ENCODE measurements at regions not wholly inside any gene's neighbourhood (a gene's known extent, or its start where the extent isn't known, plus 50 kb on each side); places are given as distances from the start of the nearest gene placed in this dataset.
A peak's percentile ranks its signal among the peaks of the same experiment; 100 is the strongest.

- TF ChIP-seq, protein P1, sequence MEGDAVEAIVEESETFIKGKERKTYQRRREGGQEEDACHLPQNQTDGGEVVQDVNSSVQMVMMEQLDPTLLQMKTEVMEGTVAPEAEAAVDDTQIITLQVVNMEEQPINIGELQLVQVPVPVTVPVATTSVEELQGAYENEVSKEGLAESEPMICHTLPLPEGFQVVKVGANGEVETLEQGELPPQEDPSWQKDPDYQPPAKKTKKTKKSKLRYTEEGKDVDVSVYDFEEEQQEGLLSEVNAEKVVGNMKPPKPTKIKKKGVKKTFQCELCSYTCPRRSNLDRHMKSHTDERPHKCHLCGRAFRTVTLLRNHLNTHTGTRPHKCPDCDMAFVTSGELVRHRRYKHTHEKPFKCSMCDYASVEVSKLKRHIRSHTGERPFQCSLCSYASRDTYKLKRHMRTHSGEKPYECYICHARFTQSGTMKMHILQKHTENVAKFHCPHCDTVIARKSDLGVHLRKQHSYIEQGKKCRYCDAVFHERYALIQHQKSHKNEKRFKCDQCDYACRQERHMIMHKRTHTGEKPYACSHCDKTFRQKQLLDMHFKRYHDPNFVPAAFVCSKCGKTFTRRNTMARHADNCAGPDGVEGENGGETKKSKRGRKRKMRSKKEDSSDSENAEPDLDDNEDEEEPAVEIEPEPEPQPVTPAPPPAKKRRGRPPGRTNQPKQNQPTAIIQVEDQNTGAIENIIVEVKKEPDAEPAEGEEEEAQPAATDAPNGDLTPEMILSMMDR (IDR thresholded peaks at IDR 0.05; ENCODE audit: low read depth, low read length, missing input control), result no peak
- TF ChIP-seq TAF1 (conservative IDR thresholded peaks at IDR 0.05) (no peak), EGR1 (IDR thresholded peaks at IDR 0.05; ENCODE audit: low read depth in 2 of 2) (no peak)
- TF ChIP-seq, protein P2, sequence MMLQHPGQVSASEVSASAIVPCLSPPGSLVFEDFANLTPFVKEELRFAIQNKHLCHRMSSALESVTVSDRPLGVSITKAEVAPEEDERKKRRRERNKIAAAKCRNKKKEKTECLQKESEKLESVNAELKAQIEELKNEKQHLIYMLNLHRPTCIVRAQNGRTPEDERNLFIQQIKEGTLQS (IDR thresholded peaks at IDR 0.05), result no peak
Observed at GRCh38 chr2:226529556-226529955, 270.1 kb downstream of the IRS1 start (continued).

DNA sequence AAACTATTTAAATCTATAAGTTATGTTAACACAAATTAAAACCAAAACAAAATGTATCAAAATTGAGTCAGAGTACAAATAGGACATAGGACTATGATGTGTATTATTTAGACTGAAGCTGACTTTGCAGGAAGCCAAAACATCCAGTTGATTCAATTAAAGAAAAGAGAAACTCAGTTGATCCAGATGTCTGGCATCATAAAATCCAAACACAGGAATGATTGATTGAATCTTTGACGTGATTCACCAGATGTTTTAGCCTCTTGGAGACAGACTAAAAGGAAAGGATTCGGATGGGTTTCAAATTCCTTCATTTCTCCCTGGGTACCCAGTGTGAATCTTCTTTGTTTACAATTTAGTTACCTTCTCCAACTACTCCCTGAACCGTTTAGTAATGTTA is 272.9 kb downstream of the IRS1 start:
- WGBS, result 72% methylated on average over 3 of the region's 3 CpGs
- no peak for DNase-seq (ENCODE audit: low spot score)

GRCh38 chr2:226524381-226524843 is 275.2 kb downstream of the IRS1 start:
- Histone ChIP-seq H3K4me3 (ENCODE audit: low read depth in 1 of 3, low read length in 3 of 3) (no peak overlapping the region), H3K9ac (ENCODE audit: low read depth in 1 of 2, low read length in 2 of 2) (no peak overlapping the region), H3K27ac (ENCODE audit: low read depth in 1 of 2, low read length in 2 of 2) (peak overlapping the region; percentile 22 to 66), H3K27me3 (ENCODE audit: control insufficient read depth in 4 of 4, insufficient read depth in 4 of 4, low read length in 3 of 4) (no peaks in the 10 kb centered on the region), H3K9me3 (ENCODE audit: control insufficient read depth in 4 of 4, low read length in 3 of 4) (peaks cover 0 to 3% (median 1%) of the 10 kb centered on the region in 4 donors), H3K36me3 (ENCODE audit: control insufficient read depth in 4 of 4, insufficient read depth in 3 of 4, low read depth in 1 of 4, low read length in 3 of 4) (no peaks in the 10 kb centered on the region), H3K4me1 (ENCODE audit: control insufficient read depth in 4 of 4, insufficient read depth in 4 of 4, low read length in 3 of 4) (peaks cover 0 to 6% (median under 1%) of the 10 kb centered on the region in 4 donors)
- 65% methylated on average over 2 of the region's 2 CpGs for WGBS
- DNase-seq (ENCODE audit: low spot score), result no peak
- TF ChIP-seq REST (IDR thresholded peaks at IDR 0.05) (peak; percentile 63), RXRA (IDR thresholded peaks at IDR 0.05) (peak; percentile 85 to 87), HNF4G (IDR thresholded peaks at IDR 0.05) (peak; percentile 59), HNF4A (conservative IDR thresholded peaks at IDR 0.05) (peak; percentile 88), TAF1 (conservative IDR thresholded peaks at IDR 0.05) (no peak), GABPA (IDR thresholded peaks at IDR 0.05 in 1 of 2, conservative IDR thresholded peaks at IDR 0.05 in 1 of 2) (no peak), NR2F2 (IDR thresholded peaks at IDR 0.05) (peak; percentile 76), RAD21 (IDR thresholded peaks at IDR 0.05) (peak; percentile 61 to 69), EGR1 (IDR thresholded peaks at IDR 0.05; ENCODE audit: low read depth in 2 of 2) (peak in 1 of 2 donors; percentile 40), ZBTB33 (IDR thresholded peaks at IDR 0.05) (peak; percentile 61), FOXA2 (IDR thresholded peaks at IDR 0.05) (no peak), YY1 (IDR thresholded peaks at IDR 0.05) (peak; percentile 52), JUND (IDR thresholded peaks at IDR 0.05) (peak; percentile 93 to 95), FOXA1 (IDR thresholded peaks at IDR 0.05) (no peak), SP1 (IDR thresholded peaks at IDR 0.05) (peak; percentile 67)
- TF ChIP-seq, protein P1 (IDR thresholded peaks at IDR 0.05; ENCODE audit: low read depth, low read length, missing input control), result no peak
- TF ChIP-seq, protein P3, sequence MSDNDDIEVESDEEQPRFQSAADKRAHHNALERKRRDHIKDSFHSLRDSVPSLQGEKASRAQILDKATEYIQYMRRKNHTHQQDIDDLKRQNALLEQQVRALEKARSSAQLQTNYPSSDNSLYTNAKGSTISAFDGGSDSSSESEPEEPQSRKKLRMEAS (IDR thresholded peaks at IDR 0.05), result peak; percentile 67
- TF ChIP-seq, protein P2 (IDR thresholded peaks at IDR 0.05), result peak; percentile 71

More for the DNA sequence above, 272.9 kb downstream of the IRS1 start:
- Histone ChIP-seq H3K36me3 (ENCODE audit: control insufficient read depth in 4 of 4, insufficient read depth in 3 of 4, low read depth in 1 of 4, low read length in 3 of 4) (no peaks in the 10 kb centered on the region), H3K27me3 (ENCODE audit: control insufficient read depth in 4 of 4, insufficient read depth in 4 of 4, low read length in 3 of 4) (no peaks in the 10 kb centered on the region), H3K9me3 (ENCODE audit: control insufficient read depth in 4 of 4, low read length in 3 of 4) (no peaks in the 10 kb centered on the region), H3K9ac (ENCODE audit: low read depth in 1 of 2, low read length in 2 of 2) (no peak overlapping the region), H3K27ac (ENCODE audit: low read depth in 1 of 2, low read length in 2 of 2) (no peak overlapping the region), H3K4me3 (ENCODE audit: low read depth in 1 of 3, low read length in 3 of 3) (no peak overlapping the region), H3K4me1 (ENCODE audit: control insufficient read depth in 4 of 4, insufficient read depth in 4 of 4, low read length in 3 of 4) (peaks cover 0 to 6% (median 0%) of the 10 kb centered on the region in 4 donors)
- TF ChIP-seq RAD21 (IDR thresholded peaks at IDR 0.05) (no peak), SP1 (IDR thresholded peaks at IDR 0.05) (no peak), RXRA (IDR thresholded peaks at IDR 0.05) (no peak), JUND (IDR thresholded peaks at IDR 0.05) (no peak)

Measured in liver (tissue), 8 donors.